Activated CD4-positive, alpha-beta memory T cell treated with anti-CD3 and anti-CD28 coated beads for 36 hours (primary cell): ENCODE measurements at regions not wholly inside any gene's neighbourhood (a gene's known extent, or its start where the extent isn't known, plus 50 kb on each side); places are given as distances from the start of the nearest gene placed in this dataset.

ENCODE experiments used
- CTCF ChIA-PET: fragments of 350-600 bp; sonication (Branson Sonifier 250); formaldehyde crosslinking; loops from one replicate; lab custom pipeline; 2021; ENCODE audit warnings: antibody characterized with exemption, inconsistent platforms; lab: Charles Lee
- POLR2A ChIA-PET: fragments of 350-600 bp; sonication (Branson Sonifier 250); formaldehyde crosslinking; loops from one replicate; lab custom pipeline; 2021; ENCODE audit warnings: antibody characterized with exemption; lab: Charles Lee
- DNase-seq: peaks from one replicate; pipeline ENCODE4 v3.0.0-alpha.2; 2020
- H3K27ac Mint-ChIP-seq: one replicate; pipeline ENCODE4 v1.8.0; 2021; ENCODE audit warnings: mixed read lengths
- H3K27me3 Mint-ChIP-seq: one replicate; pipeline ENCODE4 v1.8.0; 2021; ENCODE audit warnings: mixed read lengths
- H3K36me3 Mint-ChIP-seq: one replicate; pipeline ENCODE4 v1.8.0; 2021; ENCODE audit warnings: mixed read lengths
- H3K4me1 Mint-ChIP-seq: one replicate; pipeline ENCODE4 v1.8.0; 2021; ENCODE audit warnings: low read depth, mixed read lengths
- H3K4me3 Mint-ChIP-seq: one replicate; pipeline ENCODE4 v1.8.0; 2021; ENCODE audit warnings: mild to moderate bottlenecking, mixed read lengths
- H3K9me3 Mint-ChIP-seq: one replicate; pipeline ENCODE4 v1.8.0; 2021; ENCODE audit warnings: mixed read lengths
- intact Hi-C: fragments of 100-400 bp; cut with micrococcal nuclease; formaldehyde crosslinking; loops from one replicate; pipeline ENCODE4 v1.15.1; 2023

- Mint-ChIP-seq H3K27ac (no peak overlapping the region), H3K36me3 (no peaks in the 10 kb centered on the region), H3K4me3 (no peak overlapping the region), H3K27me3 (peaks cover 13% of the 10 kb centered on the region), H3K9me3 (no peaks in the 10 kb centered on the region), H3K4me1 (no peaks in the 10 kb centered on the region)
- ChIA-PET CTCF (interaction anchor here (1.9 kb wide), 1 partner anchor 9 kb away, joined by 11 read pairs; no protein-coding TSS in a partner anchor), POLR2A (interaction anchor here (0.5 kb wide), 1 partner anchor 1689 kb away, joined by 5 read pairs; no protein-coding TSS in a partner anchor)
- DNase-seq = no peak
- intact Hi-C loops = no loop called here
Observed at GRCh38 chr16:80457871-80458270, 82.9 kb upstream of the DYNLRB2 start.

GRCh38 chr16:80454802-80455201 is 86.0 kb upstream of the DYNLRB2 start:
- DNase-seq = no peak
- intact Hi-C loops = no loop called here
- Mint-ChIP-seq H3K4me1 (no peaks in the 10 kb centered on the region), H3K9me3 (no peaks in the 10 kb centered on the region), H3K27ac (no peak overlapping the region), H3K27me3 (peaks cover 4% of the 10 kb centered on the region), H3K36me3 (no peaks in the 10 kb centered on the region), H3K4me3 (no peak overlapping the region)
- POLR2A ChIA-PET = no interaction called here
- CTCF ChIA-PET = interaction anchor here (1.9 kb wide), 1 partner anchor 12 kb away, joined by 5 read pairs; no protein-coding TSS in a partner anchor

GRCh38 chr16:80449392-80449791 is 91.4 kb upstream of the DYNLRB2 start:
- ChIA-PET POLR2A (no interaction called here), CTCF (no interaction called here)
- Mint-ChIP-seq H3K9me3 (no peaks in the 10 kb centered on the region), H3K27me3 (peaks cover 4% of the 10 kb centered on the region), H3K4me3 (no peak overlapping the region), H3K27ac (no peak overlapping the region), H3K4me1 (no peaks in the 10 kb centered on the region), H3K36me3 (no peaks in the 10 kb centered on the region)
- DNase-seq = no peak
- intact Hi-C loops = no loop called here

GRCh38 chr16:80447241-80447640 is 93.6 kb upstream of the DYNLRB2 start:
- H3K27me3 Mint-ChIP-seq = peaks cover 4% of the 10 kb centered on the region
- intact Hi-C loops = no loop called here
- no peaks in the 10 kb centered on the region for H3K4me1 Mint-ChIP-seq
- no peak overlapping the region for H3K4me3 Mint-ChIP-seq
- H3K36me3 Mint-ChIP-seq = no peaks in the 10 kb centered on the region
- DNase-seq = no peak
- POLR2A ChIA-PET = no interaction called here
- CTCF ChIA-PET = no interaction called here
- no peak overlapping the region for H3K27ac Mint-ChIP-seq
- no peaks in the 10 kb centered on the region for H3K9me3 Mint-ChIP-seq

- H3K36me3 Mint-ChIP-seq = no peaks in the 10 kb centered on the region
- no peak for DNase-seq
Observed at GRCh38 chr16:80442779-80443178, 98.0 kb upstream of the DYNLRB2 start.

GRCh38 chr16:80441935-80442334 is 98.9 kb upstream of the DYNLRB2 start:
- peaks cover 5% of the 10 kb centered on the region for H3K4me1 Mint-ChIP-seq
- no peaks in the 10 kb centered on the region for H3K36me3 Mint-ChIP-seq
- no peak overlapping the region for H3K27ac Mint-ChIP-seq
- no peaks in the 10 kb centered on the region for H3K9me3 Mint-ChIP-seq
- no peaks in the 10 kb centered on the region for H3K27me3 Mint-ChIP-seq
- CTCF ChIA-PET = no interaction called here
- no peak overlapping the region for H3K4me3 Mint-ChIP-seq
- no peak for DNase-seq
- POLR2A ChIA-PET = no interaction called here
- intact Hi-C loops = no loop called here

More at GRCh38 chr16:80442779-80443178, 98.0 kb upstream of the DYNLRB2 start:
- Mint-ChIP-seq H3K9me3 (no peaks in the 10 kb centered on the region), H3K27me3 (no peaks in the 10 kb centered on the region), H3K27ac (no peak overlapping the region), H3K4me1 (peaks cover 5% of the 10 kb centered on the region), H3K4me3 (no peak overlapping the region)
- intact Hi-C loops = no loop called here
- ChIA-PET CTCF (no interaction called here), POLR2A (no interaction called here)

GRCh38 chr16:80440667-80441066 is 100.1 kb upstream of the DYNLRB2 start:
- no peak for DNase-seq
- Mint-ChIP-seq H3K27me3 (no peaks in the 10 kb centered on the region), H3K4me3 (no peak overlapping the region), H3K9me3 (no peaks in the 10 kb centered on the region), H3K4me1 (peaks cover 5% of the 10 kb centered on the region), H3K27ac (no peak overlapping the region), H3K36me3 (no peaks in the 10 kb centered on the region)
- POLR2A ChIA-PET = no interaction called here
- intact Hi-C loops = no loop called here
- CTCF ChIA-PET = no interaction called here

- CTCF ChIA-PET = no interaction called here
- no peak for DNase-seq
- no peaks in the 10 kb centered on the region for H3K9me3 Mint-ChIP-seq
- no peaks in the 10 kb centered on the region for H3K36me3 Mint-ChIP-seq
- no peak overlapping the region for H3K4me3 Mint-ChIP-seq
- POLR2A ChIA-PET = no interaction called here
- peaks cover 8% of the 10 kb centered on the region for H3K27me3 Mint-ChIP-seq
- peaks cover 5% of the 10 kb centered on the region for H3K4me1 Mint-ChIP-seq
- no peak overlapping the region for H3K27ac Mint-ChIP-seq
- intact Hi-C loops = no loop called here
Observed at GRCh38 chr16:80437707-80438106, 103.1 kb upstream of the DYNLRB2 start.

- Mint-ChIP-seq H3K27ac (no peak overlapping the region), H3K27me3 (peaks cover 14% of the 10 kb centered on the region), H3K4me3 (no peak overlapping the region), H3K9me3 (no peaks in the 10 kb centered on the region), H3K36me3 (no peaks in the 10 kb centered on the region), H3K4me1 (peaks cover 5% of the 10 kb centered on the region)
- ChIA-PET POLR2A (no interaction called here), CTCF (interaction anchor here (1.1 kb wide), 1 partner anchor 30 kb away, joined by 4 read pairs; no protein-coding TSS in a partner anchor)
- no peak for DNase-seq
- intact Hi-C loops = no loop called here
Observed at GRCh38 chr16:80436510-80436909, 104.3 kb upstream of the DYNLRB2 start.

- H3K4me1 Mint-ChIP-seq = no peaks in the 10 kb centered on the region
- intact Hi-C loops = no loop called here
- no peaks in the 10 kb centered on the region for H3K9me3 Mint-ChIP-seq
- no peak overlapping the region for H3K27ac Mint-ChIP-seq
- DNase-seq = peak; percentile 34
- H3K4me3 Mint-ChIP-seq = no peak overlapping the region
- peaks cover 22% of the 10 kb centered on the region for H3K27me3 Mint-ChIP-seq
- no peaks in the 10 kb centered on the region for H3K36me3 Mint-ChIP-seq
- ChIA-PET CTCF (interaction anchor here (1.0 to 1.1 kb wide), 2 partner anchors 33 to 94 kb away, joined by 3 to 4 read pairs; no protein-coding TSS in a partner anchor), POLR2A (no interaction called here)
Observed at GRCh38 chr16:80433623-80434022, 107.2 kb upstream of the DYNLRB2 start.

- intact Hi-C loops = no loop called here
- H3K27me3 Mint-ChIP-seq = peaks cover 40% of the 10 kb centered on the region
- H3K4me1 Mint-ChIP-seq = no peaks in the 10 kb centered on the region
- no peaks in the 10 kb centered on the region for H3K9me3 Mint-ChIP-seq
- H3K4me3 Mint-ChIP-seq = no peak overlapping the region
- no peak for DNase-seq
- ChIA-PET POLR2A (no interaction called here), CTCF (no interaction called here)
- no peak overlapping the region for H3K27ac Mint-ChIP-seq
- H3K36me3 Mint-ChIP-seq = no peaks in the 10 kb centered on the region
Observed at GRCh38 chr16:80427795-80428194, 113.0 kb upstream of the DYNLRB2 start.

- intact Hi-C loops = no loop called here
- ChIA-PET POLR2A (no interaction called here), CTCF (no interaction called here)
- Mint-ChIP-seq H3K4me1 (no peaks in the 10 kb centered on the region), H3K36me3 (no peaks in the 10 kb centered on the region), H3K9me3 (no peaks in the 10 kb centered on the region), H3K27ac (no peak overlapping the region), H3K4me3 (no peak overlapping the region), H3K27me3 (peaks cover 12% of the 10 kb centered on the region)
- no peak for DNase-seq
Observed at GRCh38 chr16:80418517-80419355, 122.1 kb upstream of the DYNLRB2 start.
